ENCODE measurements at regions not wholly inside any gene's neighbourhood (a gene's known extent, or its start where the extent isn't known, plus 50 kb on each side); places are given as distances from the start of the nearest gene placed in this dataset.

- no peak for DNase-seq
Observed at GRCh38 chr11:42054351-42054900, 595.0 kb upstream of the LRRC4C start.

GRCh38 chr11:42055606-42056005 is 596.2 kb upstream of the LRRC4C start:
- DNase-seq: no peak

- DNase-seq: no peak
Observed at GRCh38 chr11:42058794-42059193, 599.3 kb upstream of the LRRC4C start.

GRCh38 chr11:42065199-42065598 is 605.7 kb upstream of the LRRC4C start:
- no peak for DNase-seq

GRCh38 chr11:42066113-42066512 is 606.7 kb upstream of the LRRC4C start:
- no peak for DNase-seq

- no peak for DNase-seq
Observed at GRCh38 chr11:42074306-42074705, 614.9 kb upstream of the LRRC4C start.

GRCh38 chr11:42075180-42075579 is 615.7 kb upstream of the LRRC4C start:
- no peak for DNase-seq

GRCh38 chr11:42077794-42078193 is 618.3 kb upstream of the LRRC4C start:
- DNase-seq: no peak

- DNase-seq: no peak
Observed at GRCh38 chr11:42085736-42086135, 626.3 kb upstream of the LRRC4C start.

- DNase-seq: no peak
Observed at GRCh38 chr11:42093541-42093940, 634.1 kb upstream of the LRRC4C start.

GRCh38 chr11:42098075-42098474 is 638.6 kb upstream of the LRRC4C start:
- DNase-seq: no peak

GRCh38 chr11:42112866-42113265 is 653.4 kb upstream of the LRRC4C start:
- no peak for DNase-seq

- DNase-seq: no peak
Observed at GRCh38 chr11:42114927-42115326, 655.5 kb upstream of the LRRC4C start.

GRCh38 chr11:42138454-42138853 is 679.0 kb upstream of the LRRC4C start:
- no peak for DNase-seq

GRCh38 chr11:42145311-42145710 is 685.9 kb upstream of the LRRC4C start:
- DNase-seq: no peak

GRCh38 chr11:42161886-42162285 is 702.4 kb upstream of the LRRC4C start:
- DNase-seq: no peak

GRCh38 chr11:42169191-42169590 is 709.7 kb upstream of the LRRC4C start:
- no peak for DNase-seq

GRCh38 chr11:42170601-42171000 is 711.1 kb upstream of the LRRC4C start:
- no peak for DNase-seq

GRCh38 chr11:42171046-42171445 is 711.6 kb upstream of the LRRC4C start:
- no peak for DNase-seq

GRCh38 chr11:42172441-42172840 is 713.0 kb upstream of the LRRC4C start:
- DNase-seq: no peak

- no peak for DNase-seq
Observed at GRCh38 chr11:42175203-42175602, 715.8 kb upstream of the LRRC4C start.

GRCh38 chr11:42179216-42179615 is 719.8 kb upstream of the LRRC4C start:
- DNase-seq: no peak

- DNase-seq: no peak
Observed at GRCh38 chr11:42195289-42196013, 736.0 kb upstream of the LRRC4C start.

- DNase-seq: no peak
Observed at GRCh38 chr11:42200311-42200710, 740.9 kb upstream of the LRRC4C start.

GRCh38 chr11:42201603-42202148 is 742.2 kb upstream of the LRRC4C start:
- DNase-seq: no peak
